H1 (cell line): ENCODE measurements at regions not wholly inside any gene's neighbourhood (a gene's known extent, or its start where the extent isn't known, plus 50 kb on each side); places are given as distances from the start of the nearest gene placed in this dataset.

ENCODE experiments used
- CTCF ChIA-PET: fragments of 300-600 bp; sonication (Branson Sonifier 250); formaldehyde crosslinking; loops from one replicate; lab custom pipeline; 2021; ENCODE audit not compliant: partially characterized antibody; lab: Charles Lee
- POLR2A ChIA-PET: fragments of 300-600 bp; sonication (Branson Sonifier 250); formaldehyde crosslinking; loops from one replicate; lab custom pipeline; 2021; ENCODE audit warnings: inconsistent platforms; ENCODE audit not compliant: partially characterized antibody; lab: Charles Lee
- DNase-seq, 2 experiments: peaks; one replicate each; pipeline versions ENCODE4 v3.0.0 to v3.0.0-alpha.2; 2010 to 2022; ENCODE audit warnings: low spot score in 2 of 2, low read depth in 1 of 2, mixed read lengths in 1 of 2
- FAIRE-seq: peaks from 2 replicates; lab custom pipeline; 2011; peaks lifted over from hg19 to GRCh38; lab: Jason Lieb, UNC
- H2AFZ ChIP-seq: 2 replicates; pipeline ENCODE4 v1.8.1; 2012; ENCODE audit warnings: low read length, inconsistent platforms
- H2AK5ac ChIP-seq: 2 replicates; pipeline ENCODE4 v1.6.1; 2013; ENCODE audit warnings: low read depth, low read length
- H2BK120ac ChIP-seq: replicated peaks from 2 replicates; pipeline ENCODE3; 2013; ENCODE audit warnings: low read depth, low read length, inconsistent platforms
- H2BK12ac ChIP-seq: 2 replicates; pipeline ENCODE4 v1.6.1; 2013; ENCODE audit warnings: low read depth, low read length
- H2BK15ac ChIP-seq: 2 replicates; pipeline ENCODE4 v1.6.1; 2013; ENCODE audit warnings: low read length
- H2BK20ac ChIP-seq: 2 replicates; pipeline ENCODE4 v1.6.1; 2013; ENCODE audit warnings: low read length
- H2BK5ac ChIP-seq: 2 replicates; pipeline ENCODE4 v1.6.1; 2013; ENCODE audit warnings: low read depth, low read length
- H3K14ac ChIP-seq: 2 replicates; pipeline ENCODE4 v1.6.1; 2013; ENCODE audit warnings: inconsistent platforms; ENCODE audit not compliant: insufficient read length
- H3K18ac ChIP-seq: 2 replicates; pipeline ENCODE4 v1.6.1; 2013; ENCODE audit warnings: low read length; ENCODE audit errors: extremely low read depth
- H3K23ac ChIP-seq: 2 replicates; pipeline ENCODE4 v1.6.1; 2013; ENCODE audit warnings: inconsistent platforms; ENCODE audit not compliant: insufficient read length
- H3K23me2 ChIP-seq: 2 replicates; pipeline ENCODE4 v1.6.1; 2013; ENCODE audit warnings: low read depth, low read length
- H3K27ac ChIP-seq: 2 replicates; pipeline ENCODE4 v1.6.1; 2011; ENCODE audit warnings: low read depth, low read length, inconsistent platforms
- H3K27me3 ChIP-seq, 4 experiments: replicated peaks in 1 of 4; 1 replicate in 1 of 4; 2 replicates in 3 of 4; pipeline versions ENCODE4 v1.6.1 to v1.8.1; 2011 to 2013; ENCODE audit warnings: low read length in 3 of 4, mild to moderate bottlenecking in 3 of 4, inconsistent platforms in 2 of 4, mixed read lengths in 2 of 4, moderate library complexity in 1 of 4; ENCODE audit not compliant: control insufficient read depth in 3 of 4, insufficient read depth in 3 of 4; ENCODE audit errors: extremely low read depth in 1 of 4
- H3K36me3 ChIP-seq, 4 experiments: 2 replicates each; pipeline versions ENCODE4 v1.6.1 to v1.8.1; 2011 to 2013; ENCODE audit warnings: mild to moderate bottlenecking in 4 of 4, low read length in 3 of 4, moderate library complexity in 2 of 4, control low read depth in 1 of 4, inconsistent platforms in 1 of 4; ENCODE audit not compliant: insufficient read depth in 4 of 4, control insufficient read depth in 2 of 4
- H3K4ac ChIP-seq: replicated peaks from 2 replicates; pipeline ENCODE3; 2013; ENCODE audit warnings: low read length, low read depth, mixed read lengths, inconsistent platforms; ENCODE audit not compliant: insufficient read length
- H3K4me1 ChIP-seq, 4 experiments: replicated peaks in 1 of 4; 1 replicate in 1 of 4; 2 replicates in 3 of 4; pipeline versions ENCODE4 v1.6.1 to v1.8.1; 2011 to 2013; ENCODE audit warnings: low read length in 3 of 4, inconsistent platforms in 2 of 4, mixed read lengths in 1 of 4; ENCODE audit not compliant: insufficient read depth in 4 of 4, control insufficient read depth in 3 of 4
- H3K4me2 ChIP-seq, 2 experiments: 2 replicates each; pipeline versions ENCODE4 v1.6.1 to v1.8.1; 2011 to 2013; ENCODE audit warnings: low read depth in 2 of 2, low read length in 2 of 2, control low read depth in 1 of 2, inconsistent platforms in 1 of 2, mild to moderate bottlenecking in 1 of 2; ENCODE audit not compliant: insufficient read depth in 1 of 2
- H3K4me3 ChIP-seq, 4 experiments: fragments of 200-600, 300-600 bp in 1 of 4; sonication (generic), shearing (Covaris generic), sonication (Bioruptor Twin) in 1 of 4; 2 replicates each; pipeline versions ENCODE4 v1.5.1 to v1.8.1; 2011 to 2016; ENCODE audit warnings: low read length in 4 of 4, low read depth in 3 of 4, control low read depth in 2 of 4, inconsistent platforms in 2 of 4, mild to moderate bottlenecking in 2 of 4, mixed read lengths in 1 of 4, moderate library complexity in 1 of 4; ENCODE audit not compliant: insufficient read depth in 2 of 4; ENCODE audit errors: extremely low read depth in 1 of 4
- H3K56ac ChIP-seq: replicated peaks from 2 replicates; pipeline ENCODE3; 2013; ENCODE audit warnings: low read depth, mild to moderate bottlenecking, mixed read lengths, low read length, inconsistent platforms; ENCODE audit not compliant: insufficient read length
- H3K79me1 ChIP-seq: 2 replicates; pipeline ENCODE4 v1.6.1; 2013; ENCODE audit warnings: low read depth, low read length, control low read depth
- H3K79me2 ChIP-seq, 2 experiments: 2 replicates each; pipeline versions ENCODE4 v1.6.1 to v1.8.1; 2012 to 2013; ENCODE audit warnings: low read length in 2 of 2, mild to moderate bottlenecking in 2 of 2, inconsistent platforms in 1 of 2; ENCODE audit not compliant: insufficient read depth in 2 of 2, control insufficient read depth in 1 of 2
- H3K9ac ChIP-seq, 4 experiments: replicated peaks in 1 of 4; 1 replicate in 1 of 4; 2 replicates in 3 of 4; pipeline versions ENCODE4 v1.6.1 to v1.8.1; 2011 to 2013; ENCODE audit warnings: low read depth in 3 of 4, low read length in 3 of 4, control low read depth in 2 of 4, mild to moderate bottlenecking in 2 of 4, moderate library complexity in 2 of 4, inconsistent platforms in 1 of 4; ENCODE audit errors: extremely low read depth in 1 of 4
- H3K9me3 ChIP-seq, 2 experiments: 2 replicates each; pipeline versions ENCODE4 v1.6.1 to v1.8.1; 2012 to 2013; ENCODE audit warnings: mild to moderate bottlenecking in 2 of 2, moderate library complexity in 2 of 2, control low read depth in 1 of 2, inconsistent platforms in 1 of 2, low read depth in 1 of 2, low read length in 1 of 2, mixed read lengths in 1 of 2; ENCODE audit not compliant: insufficient read depth in 2 of 2
- H4K20me1 ChIP-seq, 2 experiments: replicated peaks in 1 of 2; 2 replicates each; pipeline versions ENCODE3 to v1.8.1; 2011 to 2013; ENCODE audit warnings: inconsistent platforms in 2 of 2, low read length in 2 of 2, mild to moderate bottlenecking in 1 of 2; ENCODE audit not compliant: insufficient read depth in 2 of 2, control insufficient read depth in 1 of 2
- H4K5ac ChIP-seq: 2 replicates; pipeline ENCODE4 v1.6.1; 2013; ENCODE audit warnings: low read length, low read depth, mixed read lengths, inconsistent platforms; ENCODE audit not compliant: insufficient read length
- H4K8ac ChIP-seq: 2 replicates; pipeline ENCODE4 v1.8.0; 2013; ENCODE audit warnings: mild to moderate bottlenecking, moderate library complexity, low read length, inconsistent platforms; ENCODE audit not compliant: insufficient read depth; ENCODE audit errors: extremely low read depth
- H4K91ac ChIP-seq: replicated peaks from 2 replicates; pipeline ENCODE3; 2013; ENCODE audit warnings: low read length, mixed read lengths, inconsistent platforms; ENCODE audit not compliant: insufficient read length
- ATF2 ChIP-seq: IDR thresholded peaks from 2 replicates; pipeline ENCODE4 v1.6.1; 2012; ENCODE audit warnings: low read length, inconsistent platforms
- ATF3 ChIP-seq: IDR thresholded peaks from 2 replicates; pipeline ENCODE4 v1.6.1; 2011; ENCODE audit warnings: low read depth, mild to moderate bottlenecking, low read length; ENCODE audit not compliant: insufficient read depth
- CTCF ChIP-seq, 3 experiments: IDR thresholded peaks; 1 replicate in 2 of 3; 2 replicates in 1 of 3; pipeline versions ENCODE4 v1.5.1 to v1.6.1; 2011; ENCODE audit warnings: low read length in 3 of 3, mild to moderate bottlenecking in 3 of 3, inconsistent platforms in 2 of 3, low read depth in 1 of 3, moderate library complexity in 1 of 3; ENCODE audit not compliant: insufficient read depth in 1 of 3; ENCODE audit errors: control extremely low read depth in 1 of 3
- EP300 ChIP-seq, 2 experiments: IDR thresholded peaks; 1 replicate in 1 of 2; 2 replicates in 1 of 2; pipeline ENCODE4 v1.6.1; 2011 to 2012; ENCODE audit warnings: low read depth in 2 of 2, low read length in 2 of 2, mild to moderate bottlenecking in 2 of 2, borderline replicate concordance in 1 of 2, inconsistent platforms in 1 of 2, moderate library complexity in 1 of 2
- EZH2 ChIP-seq: fragments of 200-600 bp; sonication (generic); IDR thresholded peaks from 2 replicates; pipeline ENCODE4 v1.7.1; 2012; ENCODE audit warnings: low read depth, mild to moderate bottlenecking, moderate library complexity, low read length, inconsistent platforms; ENCODE audit not compliant: severe bottlenecking
- KDM1A ChIP-seq: fragments of 200-600, 300-600 bp; sonication (generic); IDR thresholded peaks from 2 replicates; pipeline ENCODE4 v1.7.1; 2016; ENCODE audit warnings: mild to moderate bottlenecking, low read length, borderline replicate concordance
- RFX5 ChIP-seq: IDR thresholded peaks from 2 replicates; pipeline ENCODE4 v1.6.1; 2011; ENCODE audit warnings: low read depth, low read length, improper control_type of control experiment, borderline replicate concordance
- SIX5 ChIP-seq: IDR thresholded peaks from 2 replicates; pipeline ENCODE4 v1.6.1; 2011; ENCODE audit warnings: mild to moderate bottlenecking, low read depth, low read length
- TAF1 ChIP-seq: IDR thresholded peaks from 2 replicates; pipeline ENCODE4 v1.6.1; 2011; ENCODE audit warnings: mild to moderate bottlenecking, low read depth, low read length
- WGBS, 2 experiments: shearing (Covaris generic) in 1 of 2; methylation state at CpG; one replicate each; pipeline versions ENCODE4 v1.1.6 to v1.1.7; 2013 to 2015; ENCODE audit warnings: low lambda C conversion rate in 2 of 2, mixed read lengths in 2 of 2, inconsistent platforms in 1 of 2, low coverage in 1 of 2, missing lambda C conversion rate in 1 of 2; ENCODE audit not compliant: insufficient replicate concordance in 2 of 2, insufficient coverage in 1 of 2, insufficient read length in 1 of 2; ENCODE audit errors: extremely low coverage in 1 of 2, missing lambda C conversion rate in 1 of 2; 5-methylcytosine and 5-hydroxymethylcytosine counted together

- Histone ChIP-seq H4K91ac (no peak overlapping the region), H3K4me2 (peak overlapping the region in 1 of 2 experiments; percentile 44; a peak in 2 of 4 replicates), H3K56ac (no peak overlapping the region), H3K79me1 (no peaks in the 10 kb centered on the region), H3K4me3 (peak overlapping the region in 1 of 4 experiments; percentile 20; a peak in 1 of 8 replicates), H3K23ac (no peak overlapping the region), H3K18ac (no peak overlapping the region), H2AK5ac (no peak overlapping the region), H3K9ac (no peak overlapping the region), H3K36me3 (no peaks in the 10 kb centered on the region), H2AFZ (no peak overlapping the region), H3K4ac (no peak overlapping the region), H3K27me3 (no peaks in the 10 kb centered on the region), H3K23me2 (peaks cover 4% of the 10 kb centered on the region), H3K27ac (no peak overlapping the region), H2BK5ac (no peak overlapping the region), H2BK20ac (no peak overlapping the region), H4K5ac (no peak overlapping the region), H2BK120ac (no peak overlapping the region), H3K4me1 (peaks cover 0 to 5% (median 0%) of the 10 kb centered on the region in 4 experiments; a peak in 1 of 7 replicates), H3K9me3 (no peaks in the 10 kb centered on the region; a peak in 1 of 4 replicates), H3K79me2 (peaks cover 0 to 25% of the 10 kb centered on the region in 2 experiments; a peak in 2 of 4 replicates), H2BK15ac (no peak overlapping the region), H4K20me1 (no peaks in the 10 kb centered on the region), H2BK12ac (no peak overlapping the region), H3K14ac (no peak overlapping the region), H4K8ac (no peak overlapping the region)
- DNase-seq (no peak), FAIRE-seq (no peak)
- POLR2A ChIA-PET = no interaction called here
- CTCF ChIA-PET = no interaction called here
- 100% methylated on average over 5 of the region's 37 CpGs; no CpG with 5 or more reads in 1 of the 2 experiments for WGBS, 2 experiments
- TF ChIP-seq CTCF (IDR thresholded peaks at IDR 0.05; ENCODE audit: control extremely low read depth in 1 of 3, insufficient read depth in 1 of 3, low read depth in 1 of 3, low read length in 3 of 3) = no peak
- no peak for TF ChIP-seq EZH2
- TF ChIP-seq TAF1 = no peak
- no peak for TF ChIP-seq ATF2
- no peak for TF ChIP-seq RFX5
- TF ChIP-seq KDM1A = no peak
- no peak for TF ChIP-seq EP300 (IDR thresholded peaks at IDR 0.05; ENCODE audit: borderline replicate concordance in 1 of 2, low read depth in 2 of 2, low read length in 2 of 2)
- TF ChIP-seq ATF3 = no peak
- TF ChIP-seq SIX5 = no peak
These were observed 304.2 kb upstream of the HSFY2 start for GRCh38 chrY:19077698-19078113.
